ENCODE measurements at regions not wholly inside any gene's neighbourhood (a gene's known extent, or its start where the extent isn't known, plus 50 kb on each side); places are given as distances from the start of the nearest gene placed in this dataset.

GRCh38 chr6:91304521-91304920 lies 717.6 kb upstream of the MAP3K7 start:
- Histone ChIP-seq H3F3A (ENCODE audit: insufficient read depth, low read length, poor library complexity, severe bottlenecking) (no peaks in the 10 kb centered on the region), H3K9me3 (ENCODE audit: low read length) (no peaks in the 10 kb centered on the region), H3K9me2 (ENCODE audit: insufficient read depth, low read length) (no peaks in the 10 kb centered on the region), H3K79me2 (replicated peaks; ENCODE audit: insufficient read depth, low read length) (no peaks in the 10 kb centered on the region), H2AFZ (ENCODE audit: low read depth, low read length) (no peak overlapping the region), H3K27ac (ENCODE audit: low read length) (peak overlapping the region; percentile 68), H4K20me1 (ENCODE audit: insufficient read depth) (no peaks in the 10 kb centered on the region), H3K4me3 (ENCODE audit: low read length) (no peak overlapping the region), H3K4me2 (ENCODE audit: low read length) (no peak overlapping the region), H3K9ac (ENCODE audit: low read length) (no peak overlapping the region), H3K36me3 (ENCODE audit: insufficient read depth, low read length) (no peaks in the 10 kb centered on the region), H3K27me3 (ENCODE audit: insufficient read depth, low read depth, low read length) (no peaks in the 10 kb centered on the region)
- TF ChIP-seq MXI1 (conservative IDR thresholded peaks at IDR 0.05; ENCODE audit: poor library complexity, severe bottlenecking) (no peak), POLR2AphosphoS5 (IDR thresholded peaks at IDR 0.05) (no peak), SMC3 (conservative IDR thresholded peaks at IDR 0.05; ENCODE audit: poor library complexity) (no peak), TAF1 (IDR thresholded peaks at IDR 0.05; ENCODE audit: low read depth) (no peak), EZH2 (IDR thresholded peaks at IDR 0.05; ENCODE audit: borderline replicate concordance, insufficient read depth, low read length, poor library complexity, severe bottlenecking) (no peak), REST (IDR thresholded peaks at IDR 0.05; ENCODE audit: borderline replicate concordance) (no peak), RAD21 (conservative IDR thresholded peaks at IDR 0.05) (no peak), EP300 (conservative IDR thresholded peaks at IDR 0.05; ENCODE audit: poor library complexity, severe bottlenecking) (no peak)
- TF ChIP-seq, protein P1, sequence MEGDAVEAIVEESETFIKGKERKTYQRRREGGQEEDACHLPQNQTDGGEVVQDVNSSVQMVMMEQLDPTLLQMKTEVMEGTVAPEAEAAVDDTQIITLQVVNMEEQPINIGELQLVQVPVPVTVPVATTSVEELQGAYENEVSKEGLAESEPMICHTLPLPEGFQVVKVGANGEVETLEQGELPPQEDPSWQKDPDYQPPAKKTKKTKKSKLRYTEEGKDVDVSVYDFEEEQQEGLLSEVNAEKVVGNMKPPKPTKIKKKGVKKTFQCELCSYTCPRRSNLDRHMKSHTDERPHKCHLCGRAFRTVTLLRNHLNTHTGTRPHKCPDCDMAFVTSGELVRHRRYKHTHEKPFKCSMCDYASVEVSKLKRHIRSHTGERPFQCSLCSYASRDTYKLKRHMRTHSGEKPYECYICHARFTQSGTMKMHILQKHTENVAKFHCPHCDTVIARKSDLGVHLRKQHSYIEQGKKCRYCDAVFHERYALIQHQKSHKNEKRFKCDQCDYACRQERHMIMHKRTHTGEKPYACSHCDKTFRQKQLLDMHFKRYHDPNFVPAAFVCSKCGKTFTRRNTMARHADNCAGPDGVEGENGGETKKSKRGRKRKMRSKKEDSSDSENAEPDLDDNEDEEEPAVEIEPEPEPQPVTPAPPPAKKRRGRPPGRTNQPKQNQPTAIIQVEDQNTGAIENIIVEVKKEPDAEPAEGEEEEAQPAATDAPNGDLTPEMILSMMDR (IDR thresholded peaks at IDR 0.05; ENCODE audit: poor library complexity, severe bottlenecking), result no peak

- Histone ChIP-seq H3K9ac (ENCODE audit: low read length) (no peak overlapping the region), H3K9me3 (ENCODE audit: low read length) (no peaks in the 10 kb centered on the region), H4K20me1 (ENCODE audit: insufficient read depth) (no peaks in the 10 kb centered on the region), H3K4me3 (ENCODE audit: low read length) (no peak overlapping the region), H3K27ac (ENCODE audit: low read length) (no peak overlapping the region), H3K4me2 (ENCODE audit: low read length) (no peak overlapping the region), H3K9me2 (ENCODE audit: insufficient read depth, low read length) (no peaks in the 10 kb centered on the region), H3K36me3 (ENCODE audit: insufficient read depth, low read length) (no peaks in the 10 kb centered on the region), H2AFZ (ENCODE audit: low read depth, low read length) (no peak overlapping the region), H3K79me2 (replicated peaks; ENCODE audit: insufficient read depth, low read length) (no peaks in the 10 kb centered on the region), H3K27me3 (ENCODE audit: insufficient read depth, low read depth, low read length) (no peaks in the 10 kb centered on the region), H3F3A (ENCODE audit: insufficient read depth, low read length, poor library complexity, severe bottlenecking) (no peaks in the 10 kb centered on the region)
- TF ChIP-seq POLR2AphosphoS5 (IDR thresholded peaks at IDR 0.05) (no peak), TAF1 (IDR thresholded peaks at IDR 0.05; ENCODE audit: low read depth) (no peak), RAD21 (conservative IDR thresholded peaks at IDR 0.05) (no peak), EZH2 (IDR thresholded peaks at IDR 0.05; ENCODE audit: borderline replicate concordance, insufficient read depth, low read length, poor library complexity, severe bottlenecking) (no peak), MXI1 (conservative IDR thresholded peaks at IDR 0.05; ENCODE audit: poor library complexity, severe bottlenecking) (no peak)
- TF ChIP-seq, protein P1 (IDR thresholded peaks at IDR 0.05; ENCODE audit: poor library complexity, severe bottlenecking), result no peak
Observed at GRCh38 chr6:91303326-91303725, 716.5 kb upstream of the MAP3K7 start.
